ENCODE measurements at regions not wholly inside any gene's neighbourhood (a gene's known extent, or its start where the extent isn't known, plus 50 kb on each side); places are given as distances from the start of the nearest gene placed in this dataset.

- no peaks in the 10 kb centered on the region for H3K27me3 Mint-ChIP-seq (ENCODE audit: insufficient read depth)
- TF ChIP-seq, protein P1, sequence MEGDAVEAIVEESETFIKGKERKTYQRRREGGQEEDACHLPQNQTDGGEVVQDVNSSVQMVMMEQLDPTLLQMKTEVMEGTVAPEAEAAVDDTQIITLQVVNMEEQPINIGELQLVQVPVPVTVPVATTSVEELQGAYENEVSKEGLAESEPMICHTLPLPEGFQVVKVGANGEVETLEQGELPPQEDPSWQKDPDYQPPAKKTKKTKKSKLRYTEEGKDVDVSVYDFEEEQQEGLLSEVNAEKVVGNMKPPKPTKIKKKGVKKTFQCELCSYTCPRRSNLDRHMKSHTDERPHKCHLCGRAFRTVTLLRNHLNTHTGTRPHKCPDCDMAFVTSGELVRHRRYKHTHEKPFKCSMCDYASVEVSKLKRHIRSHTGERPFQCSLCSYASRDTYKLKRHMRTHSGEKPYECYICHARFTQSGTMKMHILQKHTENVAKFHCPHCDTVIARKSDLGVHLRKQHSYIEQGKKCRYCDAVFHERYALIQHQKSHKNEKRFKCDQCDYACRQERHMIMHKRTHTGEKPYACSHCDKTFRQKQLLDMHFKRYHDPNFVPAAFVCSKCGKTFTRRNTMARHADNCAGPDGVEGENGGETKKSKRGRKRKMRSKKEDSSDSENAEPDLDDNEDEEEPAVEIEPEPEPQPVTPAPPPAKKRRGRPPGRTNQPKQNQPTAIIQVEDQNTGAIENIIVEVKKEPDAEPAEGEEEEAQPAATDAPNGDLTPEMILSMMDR (IDR thresholded peaks at IDR 0.05): no peak
- no peak overlapping the region for H3K27ac Mint-ChIP-seq
- H3K9me3 Mint-ChIP-seq: peaks cover 60% of the 10 kb centered on the region
- no peak overlapping the region for H3K4me3 Mint-ChIP-seq
- H3K36me3 Mint-ChIP-seq (ENCODE audit: low read depth): no peaks in the 10 kb centered on the region; the same call in 1 of the 2 replicates
- no peaks in the 10 kb centered on the region for H3K4me1 Mint-ChIP-seq (ENCODE audit: low read depth)
- no peak for DNase-seq
Measured at GRCh38 chr5:101174981-101175380, 271.9 kb upstream of the ST8SIA4 start.

- TF ChIP-seq, protein P1 (IDR thresholded peaks at IDR 0.05): no peak
- H3K36me3 Mint-ChIP-seq (ENCODE audit: low read depth): no peaks in the 10 kb centered on the region
- no peak overlapping the region for H3K27ac Mint-ChIP-seq
- no peaks in the 10 kb centered on the region for H3K4me1 Mint-ChIP-seq (ENCODE audit: low read depth)
- DNase-seq: no peak
- H3K4me3 Mint-ChIP-seq: no peak overlapping the region
- no peaks in the 10 kb centered on the region for H3K27me3 Mint-ChIP-seq (ENCODE audit: insufficient read depth)
- H3K9me3 Mint-ChIP-seq: peaks cover 49% of the 10 kb centered on the region
Measured at GRCh38 chr5:101163088-101163487, 260.0 kb upstream of the ST8SIA4 start.

GRCh38 chr5:101160002-101160401 lies 256.9 kb upstream of the ST8SIA4 start:
- Mint-ChIP-seq H3K9me3 (peaks cover 33% of the 10 kb centered on the region), H3K4me3 (no peak overlapping the region), H3K36me3 (ENCODE audit: low read depth) (no peaks in the 10 kb centered on the region), H3K27me3 (ENCODE audit: insufficient read depth) (no peaks in the 10 kb centered on the region), H3K27ac (no peak overlapping the region), H3K4me1 (ENCODE audit: low read depth) (no peaks in the 10 kb centered on the region)
- no peak for DNase-seq
- TF ChIP-seq, protein P1 (IDR thresholded peaks at IDR 0.05): no peak

- DNase-seq: no peak
- Mint-ChIP-seq H3K27ac (no peak overlapping the region), H3K4me3 (no peak overlapping the region), H3K36me3 (ENCODE audit: low read depth) (no peaks in the 10 kb centered on the region), H3K9me3 (peaks cover 23% of the 10 kb centered on the region), H3K4me1 (ENCODE audit: low read depth) (no peaks in the 10 kb centered on the region), H3K27me3 (ENCODE audit: insufficient read depth) (no peaks in the 10 kb centered on the region)
- TF ChIP-seq, protein P1 (IDR thresholded peaks at IDR 0.05): no peak
Measured at GRCh38 chr5:101159006-101159405, 255.9 kb upstream of the ST8SIA4 start.

GRCh38 chr5:101153526-101153925 lies 250.4 kb upstream of the ST8SIA4 start:
- TF ChIP-seq, protein P1 (IDR thresholded peaks at IDR 0.05): no peak
- H3K4me1 Mint-ChIP-seq (ENCODE audit: low read depth): no peaks in the 10 kb centered on the region
- no peaks in the 10 kb centered on the region for H3K27me3 Mint-ChIP-seq (ENCODE audit: insufficient read depth)
- H3K9me3 Mint-ChIP-seq: peaks cover 23% of the 10 kb centered on the region
- H3K36me3 Mint-ChIP-seq (ENCODE audit: low read depth): no peaks in the 10 kb centered on the region
- H3K27ac Mint-ChIP-seq: no peak overlapping the region
- no peak for DNase-seq
- H3K4me3 Mint-ChIP-seq: no peak overlapping the region

- H3K36me3 Mint-ChIP-seq (ENCODE audit: low read depth): no peaks in the 10 kb centered on the region
- TF ChIP-seq, protein P1 (IDR thresholded peaks at IDR 0.05): no peak
- no peak overlapping the region for H3K27ac Mint-ChIP-seq
- no peak overlapping the region for H3K4me3 Mint-ChIP-seq
- H3K9me3 Mint-ChIP-seq: peaks cover 12% of the 10 kb centered on the region
- H3K4me1 Mint-ChIP-seq (ENCODE audit: low read depth): no peaks in the 10 kb centered on the region
- DNase-seq: no peak
- no peaks in the 10 kb centered on the region; the same call in 1 of the 2 replicates for H3K27me3 Mint-ChIP-seq (ENCODE audit: insufficient read depth)
Measured at GRCh38 chr5:101143526-101143925, 240.4 kb upstream of the ST8SIA4 start.
